ENCODE measurements at regions not wholly inside any gene's neighbourhood (a gene's known extent, or its start where the extent isn't known, plus 50 kb on each side); places are given as distances from the start of the nearest gene placed in this dataset.
"Not testable (repeated sequence)": the region's sequence is repeated elsewhere in the genome, so short reads cannot be mapped to it uniquely, and the experiment has no call there.

DNA sequence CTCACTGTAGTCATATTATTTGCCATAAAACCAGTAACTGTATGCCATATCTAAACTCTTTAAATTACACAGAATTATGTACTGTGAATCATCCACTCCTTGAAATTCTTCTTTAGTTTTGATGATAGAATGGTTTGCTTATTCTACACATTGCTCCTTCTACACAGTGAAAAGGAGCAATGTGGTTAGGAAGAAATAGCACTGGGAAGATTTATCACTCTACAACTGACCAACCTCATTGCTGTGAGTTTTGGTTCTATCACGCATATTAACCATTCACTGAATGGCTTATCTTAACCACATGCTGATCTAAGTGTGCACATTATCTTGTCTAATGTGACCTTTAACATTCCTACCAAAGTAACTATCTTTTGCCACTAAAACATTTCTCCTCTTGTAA, 415.7 kb upstream of the NDST4 start:
- DNase-seq, result no peak

GRCh38 chr4:115519476-115519875, 406.1 kb upstream of the NDST4 start:
- not testable (repeated sequence) for DNase-seq

GRCh38 chr4:115515772-115516171, 402.4 kb upstream of the NDST4 start:
- no peak for DNase-seq

DNA sequence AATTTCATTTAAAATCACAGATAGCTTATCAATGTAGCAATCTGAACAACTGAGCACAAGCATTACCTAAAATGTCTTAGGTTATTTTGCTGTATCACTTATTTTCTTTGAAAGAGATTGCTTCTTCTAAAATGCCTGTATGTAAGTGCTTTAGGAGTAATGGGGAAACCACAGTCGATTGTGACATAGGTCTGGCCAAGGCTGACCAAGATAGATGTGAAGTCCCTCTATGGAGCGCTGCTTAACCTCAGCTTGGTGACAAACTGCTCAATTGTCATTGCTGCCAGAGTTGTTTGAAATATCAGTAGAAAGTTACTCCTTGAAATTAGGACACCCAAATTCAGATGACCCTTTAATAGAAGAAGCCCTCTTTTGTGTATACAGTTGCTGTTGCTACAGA, 401.9 kb upstream of the NDST4 start:
- DNase-seq, result no peak

- no peak for DNase-seq
These were observed 401.3 kb upstream of the NDST4 start for GRCh38 chr4:115514675-115515074.

- no peak for DNase-seq
These were observed 391.9 kb upstream of the NDST4 start for GRCh38 chr4:115505326-115505725.

GRCh38 chr4:115501656-115502055, 388.2 kb upstream of the NDST4 start:
- DNase-seq, result no peak

DNA sequence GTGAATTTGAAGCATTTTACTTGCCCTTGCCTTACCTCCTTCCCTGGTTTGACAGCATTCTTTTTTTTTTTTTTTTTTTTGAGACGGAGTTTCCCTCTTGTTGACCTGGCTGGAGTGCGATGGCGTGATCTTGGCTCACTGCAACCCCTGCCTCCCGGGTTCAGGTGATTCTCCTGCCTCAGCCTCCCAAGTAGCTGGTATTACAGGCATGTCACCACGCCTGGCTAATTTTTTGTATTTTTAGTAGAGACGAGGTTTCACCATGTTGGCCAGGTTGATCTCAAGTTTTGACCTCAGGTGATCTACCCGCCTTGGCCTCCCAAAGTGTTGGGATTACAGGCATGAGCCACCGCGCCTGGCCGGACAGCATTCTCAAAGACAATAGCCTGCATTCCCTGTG, 380.4 kb upstream of the NDST4 start:
- not testable (repeated sequence) for DNase-seq

GRCh38 chr4:115491686-115492085, 378.3 kb upstream of the NDST4 start:
- no peak for DNase-seq

DNA sequence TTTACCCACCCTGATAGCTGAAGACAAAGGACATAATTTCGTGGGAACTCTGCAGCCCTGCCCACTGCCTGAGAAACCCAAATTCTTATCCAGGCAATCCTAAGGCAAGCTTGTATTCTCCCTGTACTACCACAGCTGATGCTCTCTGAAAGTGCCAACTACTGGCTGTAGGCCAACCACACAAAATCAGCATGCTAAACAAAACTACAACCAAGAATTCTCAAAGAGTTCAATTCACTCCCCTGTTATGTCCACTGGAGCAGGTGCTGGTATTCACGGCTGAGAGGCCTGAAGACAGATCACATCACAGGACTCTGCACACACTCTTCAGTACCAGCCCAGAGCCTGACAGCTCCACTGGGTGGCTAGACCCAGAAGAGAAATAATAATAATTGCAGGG, 375.9 kb upstream of the NDST4 start:
- DNase-seq, result no peak

- DNase-seq, result no peak
These were observed 372.0 kb upstream of the NDST4 start for GRCh38 chr4:115485402-115485801.

GRCh38 chr4:115484479-115484878, 371.1 kb upstream of the NDST4 start:
- no peak for DNase-seq

DNA sequence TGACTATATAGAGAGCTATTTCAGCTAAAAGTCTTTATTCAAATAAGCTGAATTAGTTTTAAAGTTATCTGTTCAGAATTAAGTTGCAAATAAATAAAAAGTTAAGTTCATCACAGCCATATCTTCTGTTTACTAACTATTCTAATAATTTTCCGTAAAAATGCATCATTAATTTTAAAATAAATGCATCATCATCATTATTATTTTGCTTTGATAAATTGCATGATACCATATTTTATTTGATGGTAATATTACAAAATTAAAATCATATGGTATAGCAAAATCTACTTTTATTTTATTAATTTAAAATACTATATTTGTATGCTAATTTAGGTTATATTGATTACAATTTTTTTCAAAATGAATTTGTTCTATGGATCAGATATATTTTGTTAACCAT, 357.3 kb upstream of the NDST4 start:
- DNase-seq, result no peak

GRCh38 chr4:115459301-115459700, 345.9 kb upstream of the NDST4 start:
- DNase-seq, result not testable (repeated sequence)

DNA sequence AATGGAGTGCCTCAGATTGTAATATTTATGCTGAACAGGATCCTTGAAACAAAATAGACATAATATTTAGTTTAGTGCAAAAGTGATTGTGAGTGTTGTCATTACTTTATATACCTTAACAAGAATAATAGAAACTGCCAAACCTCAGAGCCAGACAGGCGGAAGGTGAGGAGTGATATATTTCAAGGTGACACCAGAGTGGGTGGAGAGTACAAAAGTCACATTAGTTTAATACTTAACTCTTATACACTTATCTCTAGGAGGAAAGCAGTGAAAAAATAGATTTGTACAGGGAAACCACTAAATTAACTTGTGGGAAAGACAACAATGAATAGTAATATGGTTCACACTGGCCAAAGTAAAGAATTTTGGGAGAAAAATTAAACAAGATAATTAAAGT, 342.8 kb upstream of the NDST4 start:
- no peak for DNase-seq

DNA sequence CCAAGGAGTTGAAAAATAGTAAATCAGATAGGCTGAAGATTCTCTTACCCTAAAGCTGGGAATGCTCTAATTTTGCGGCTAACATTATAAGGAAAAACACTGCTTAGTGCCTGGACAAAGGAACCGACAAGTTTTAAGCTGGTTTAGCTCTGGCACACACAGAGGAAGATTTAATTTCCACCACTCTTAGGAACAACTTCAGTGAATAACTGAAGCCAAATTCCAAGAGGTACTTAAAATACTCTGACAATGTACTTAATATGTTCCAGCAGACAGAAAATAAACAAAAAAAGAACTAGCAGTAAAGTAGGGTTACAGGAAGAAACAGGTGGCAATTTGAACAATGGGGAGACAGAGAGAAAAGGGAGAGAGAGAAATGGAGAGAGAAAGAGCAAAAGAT, 340.8 kb upstream of the NDST4 start:
- DNase-seq, result no peak

DNA sequence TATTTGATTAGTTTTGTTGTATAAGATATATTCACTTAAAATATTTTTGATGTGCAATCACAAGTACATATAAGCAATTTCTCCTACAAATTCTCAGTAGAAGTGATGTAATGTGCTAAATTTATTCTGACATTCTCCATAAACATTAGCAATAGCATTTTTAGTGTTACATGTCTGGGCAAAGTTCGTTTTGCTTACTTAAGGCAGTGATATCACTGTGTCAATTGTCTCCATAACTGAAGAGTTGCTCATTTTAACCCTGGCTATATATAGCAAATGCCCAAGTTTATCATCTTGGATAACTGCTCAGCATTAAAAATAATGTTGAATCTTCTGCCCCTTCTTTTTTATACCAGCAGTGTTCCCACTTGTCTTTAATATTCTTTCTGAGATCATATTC, 340.0 kb upstream of the NDST4 start:
- no peak for DNase-seq

DNA sequence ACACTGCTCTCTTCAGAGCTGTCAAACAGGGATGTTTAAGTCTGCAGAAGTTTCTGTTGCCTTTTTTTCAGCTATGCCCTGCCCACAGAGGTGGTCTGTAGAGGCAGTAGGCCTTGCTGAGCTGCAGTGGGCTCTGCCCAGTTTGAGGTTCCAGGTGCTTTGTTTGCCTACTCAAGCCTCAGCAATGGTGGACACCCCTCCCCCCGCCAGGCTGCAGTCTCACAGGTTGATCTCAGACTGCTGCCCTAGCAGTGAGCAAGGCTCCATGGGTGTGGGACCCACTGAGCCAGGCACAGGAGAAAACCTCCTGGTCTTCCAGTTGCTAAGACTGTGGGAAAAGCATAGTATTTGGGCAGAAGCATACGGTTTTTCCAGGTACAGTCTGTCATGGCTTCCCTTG, 338.8 kb upstream of the NDST4 start:
- DNase-seq, result not testable (repeated sequence)

- DNase-seq, result no peak
These were observed 324.3 kb upstream of the NDST4 start for GRCh38 chr4:115437739-115438138.

DNA sequence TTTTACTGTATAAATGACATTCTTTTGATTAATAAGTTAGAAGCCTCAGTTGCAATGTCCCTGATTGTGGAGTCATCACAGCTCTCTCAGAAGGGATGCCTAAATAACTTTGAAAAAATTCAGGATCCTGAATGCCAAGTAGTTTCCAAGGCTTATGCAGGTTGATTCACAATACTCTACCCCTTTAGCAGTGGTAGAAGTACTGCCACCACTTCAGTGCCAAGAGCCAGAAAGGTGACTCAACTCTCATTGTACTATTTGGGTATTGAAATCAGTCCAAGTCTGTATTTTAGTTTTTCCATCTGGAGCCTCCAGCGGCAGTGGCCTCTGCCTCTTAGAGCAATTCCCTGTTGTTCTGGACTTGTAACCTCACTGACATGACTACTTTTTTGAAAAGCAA, 320.1 kb upstream of the NDST4 start:
- no peak for DNase-seq

DNA sequence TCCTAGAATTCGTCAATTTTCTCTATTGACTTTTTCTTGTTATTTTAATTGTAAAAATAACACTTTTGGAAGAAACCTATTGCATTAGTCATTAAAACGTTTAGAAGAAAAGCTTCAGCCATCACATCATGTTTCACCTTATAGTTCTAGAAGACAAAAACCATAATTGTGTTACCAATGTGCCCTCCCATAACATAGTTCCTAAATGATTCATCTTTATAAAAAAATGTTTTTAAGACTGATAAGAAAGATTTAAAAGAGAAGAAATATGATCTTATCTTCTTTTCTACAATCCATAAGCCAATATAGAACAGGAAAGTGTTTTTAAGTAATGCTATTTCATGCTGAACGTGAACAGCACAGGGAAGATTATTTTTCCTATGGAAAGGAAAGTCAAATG, 316.6 kb upstream of the NDST4 start:
- DNase-seq, result no peak

DNA sequence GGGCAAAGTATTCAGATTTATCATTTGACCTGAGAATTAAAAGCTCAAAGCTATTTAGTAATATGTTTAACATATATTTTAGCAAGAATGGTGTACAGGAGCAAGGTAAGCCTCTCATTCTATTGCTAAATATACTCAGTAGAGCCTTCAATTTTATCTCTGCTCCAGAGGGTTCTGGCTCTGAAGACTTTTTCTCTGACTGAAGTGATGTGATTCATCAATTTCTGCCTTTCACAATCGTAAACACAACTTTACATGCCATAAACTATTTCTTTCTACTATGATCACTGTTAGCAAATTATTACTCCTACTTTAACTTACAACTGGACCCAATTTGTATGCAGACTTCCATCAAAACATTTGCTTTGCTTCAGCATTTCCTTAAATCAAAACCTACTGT, 315.0 kb upstream of the NDST4 start:
- no peak for DNase-seq

DNA sequence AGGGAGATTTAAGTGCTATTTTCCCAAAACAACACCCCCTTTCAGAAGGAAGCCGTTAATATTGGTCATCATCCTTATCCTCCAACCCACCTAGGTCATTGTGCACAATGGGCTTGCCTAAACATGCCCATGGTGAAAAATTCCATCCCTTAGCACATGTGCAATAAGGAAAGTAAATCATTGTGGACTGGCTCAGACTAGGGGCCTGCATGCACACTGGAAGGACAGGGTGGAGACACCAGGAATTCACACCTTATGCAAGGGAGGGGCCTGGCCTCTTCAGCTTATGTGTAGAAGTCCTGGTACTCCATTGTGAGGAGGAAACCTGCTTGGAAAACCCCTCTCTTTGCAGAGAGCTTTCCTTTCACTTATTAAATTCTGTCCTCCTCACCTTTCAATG, 311.4 kb upstream of the NDST4 start:
- no peak for DNase-seq

DNA sequence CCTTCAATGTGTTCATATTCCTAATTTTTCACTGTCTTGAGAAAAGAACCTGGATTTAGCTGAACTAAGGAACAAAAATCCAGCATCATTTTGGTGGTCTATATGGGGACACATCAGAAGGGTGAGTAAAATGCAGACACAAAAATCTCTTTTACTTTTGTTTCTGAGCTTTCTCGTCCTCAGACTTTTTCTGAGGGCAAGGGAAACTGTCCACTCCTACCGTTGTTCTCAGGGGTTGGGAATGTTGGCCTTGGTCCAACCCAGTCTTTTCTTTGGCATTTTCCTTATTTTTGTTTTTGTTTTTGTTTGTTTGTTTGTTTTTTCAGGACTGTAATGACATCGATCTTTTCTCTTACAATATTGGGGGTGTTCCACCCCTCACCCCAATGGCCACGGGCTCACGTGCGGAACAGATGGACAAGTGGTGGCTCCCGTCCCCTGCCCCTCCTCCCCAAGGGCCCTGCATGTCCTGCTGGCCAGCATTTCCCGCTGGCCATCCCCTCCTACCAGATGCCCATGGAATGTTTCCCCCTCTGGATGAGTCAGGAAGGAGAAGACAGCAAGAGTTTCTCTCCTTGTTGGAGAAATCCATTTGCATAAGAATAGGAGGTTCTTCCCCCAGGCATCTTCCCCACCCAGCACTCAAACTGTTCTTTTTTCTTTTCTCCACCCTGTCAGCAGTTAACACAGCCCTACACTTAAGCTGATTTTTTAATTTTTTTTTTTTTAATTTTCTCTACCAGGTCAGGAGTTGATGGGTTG, 305.4 kb upstream of the NDST4 start:
- no peak for DNase-seq

- no peak for DNase-seq
These were observed 282.6 kb upstream of the NDST4 start for GRCh38 chr4:115396034-115396433.

Data from GF-D8 (cell line).